ENCODE measurements at regions not wholly inside any gene's neighbourhood (a gene's known extent, or its start where the extent isn't known, plus 50 kb on each side); places are given as distances from the start of the nearest gene placed in this dataset.

- no peak for DNase-seq (ENCODE audit: low read depth)
- TF ChIP-seq CTCF (conservative IDR thresholded peaks at IDR 0.05; ENCODE audit: low read depth, low read length), result no peak
- no peak overlapping the region for H3K4me3 ChIP-seq (ENCODE audit: low read depth, low read length)
These were observed 716.5 kb upstream of the GRM3 start for GRCh38 chr7:85927226-85927625.

- DNase-seq (ENCODE audit: low read depth), result no peak
- no peak overlapping the region for H3K4me3 ChIP-seq (ENCODE audit: low read depth, low read length)
- no peak for TF ChIP-seq CTCF (conservative IDR thresholded peaks at IDR 0.05; ENCODE audit: low read depth, low read length)
These were observed 719.6 kb upstream of the GRM3 start for GRCh38 chr7:85924062-85924461.

- no peak for DNase-seq (ENCODE audit: low read depth)
- no peak for TF ChIP-seq CTCF (conservative IDR thresholded peaks at IDR 0.05; ENCODE audit: low read depth, low read length)
- H3K4me3 ChIP-seq (ENCODE audit: low read depth, low read length), result no peak overlapping the region
These were observed 727.7 kb upstream of the GRM3 start for GRCh38 chr7:85916016-85916415.

GRCh38 chr7:85914437-85914836 is 727.6 kb upstream of the SEMA3D start:
- H3K4me3 ChIP-seq (ENCODE audit: low read depth, low read length), result no peak overlapping the region
- TF ChIP-seq CTCF (conservative IDR thresholded peaks at IDR 0.05; ENCODE audit: low read depth, low read length), result no peak
- DNase-seq (ENCODE audit: low read depth), result no peak

GRCh38 chr7:85908051-85908450 is 721.2 kb upstream of the SEMA3D start:
- no peak for TF ChIP-seq CTCF (conservative IDR thresholded peaks at IDR 0.05; ENCODE audit: low read depth, low read length)
- no peak for DNase-seq (ENCODE audit: low read depth)
- H3K4me3 ChIP-seq (ENCODE audit: low read depth, low read length), result no peak overlapping the region

- no peak for TF ChIP-seq CTCF (conservative IDR thresholded peaks at IDR 0.05; ENCODE audit: low read depth, low read length)
- no peak for DNase-seq (ENCODE audit: low read depth)
These were observed 711.1 kb upstream of the SEMA3D start for GRCh38 chr7:85897967-85898366.

GRCh38 chr7:85896531-85896930 is 709.7 kb upstream of the SEMA3D start:
- H3K4me3 ChIP-seq (ENCODE audit: low read depth, low read length), result no peak overlapping the region
- no peak for TF ChIP-seq CTCF (conservative IDR thresholded peaks at IDR 0.05; ENCODE audit: low read depth, low read length)
- no peak for DNase-seq (ENCODE audit: low read depth)

More at GRCh38 chr7:85897967-85898366, 711.1 kb upstream of the SEMA3D start:
- no peak overlapping the region for H3K4me3 ChIP-seq (ENCODE audit: low read depth, low read length)

Data from epithelial cell of proximal tubule (primary cell).